Panc1 (cell line): ENCODE measurements at regions not wholly inside any gene's neighbourhood (a gene's known extent, or its start where the extent isn't known, plus 50 kb on each side); places are given as distances from the start of the nearest gene placed in this dataset.

Experiments used
- ATAC-seq: fragments of 200-7000 bp; cut with Tn5 transposase; 2 replicates; pipeline ENCODE4 v1.9.1; 2020; ENCODE audit warnings: mild to moderate bottlenecking, moderate library complexity
- BruUV-seq: library from RNA; stranded (reverse); fragments of 400-500 nt; replicated peaks from 2 replicates; lab custom pipeline; 2021; lab: Mats Ljungman, UMichigan
- CTCF ChIA-PET: fragments of 300-600 bp; sonication (Branson Sonifier 250); formaldehyde crosslinking; loops from one replicate; lab custom pipeline; 2022; ENCODE audit warnings: antibody characterized with exemption; lab: Charles Lee
- POLR2A ChIA-PET: fragments of 300-600 bp; sonication (Branson Sonifier 250); formaldehyde crosslinking; loops from one replicate; lab custom pipeline; 2022; ENCODE audit warnings: antibody characterized with exemption; lab: Charles Lee
- DNase-seq: peaks from one replicate; pipeline ENCODE4 v3.0.0-alpha.2; 2010; ENCODE audit warnings: low read depth, low spot score
- H3K27ac ChIP-seq: 2 replicates; pipeline ENCODE4 v1.5.1; 2011; ENCODE audit warnings: mild to moderate bottlenecking, low read length, inconsistent platforms
- H3K27me3 ChIP-seq: fragments of 200-500 bp; sonication (Bioruptor generic); 2 replicates; pipeline ENCODE4 v1.6.0; 2014; ENCODE audit warnings: low read length, inconsistent platforms; ENCODE audit not compliant: control insufficient read depth, insufficient read depth
- H3K36me3 ChIP-seq: fragments of 200-500 bp; sonication (Bioruptor generic); 2 replicates; pipeline ENCODE4 v1.5.1; 2014; ENCODE audit warnings: inconsistent platforms, mild to moderate bottlenecking, low read length, moderate library complexity; ENCODE audit not compliant: control insufficient read depth, insufficient read depth
- H3K4me1 ChIP-seq: 2 replicates; pipeline ENCODE4 v1.5.1; 2011; ENCODE audit warnings: inconsistent platforms, mild to moderate bottlenecking, low read length, moderate library complexity; ENCODE audit not compliant: control insufficient read depth, insufficient read depth
- H3K4me3 ChIP-seq, 2 experiments: 2 replicates each; pipeline ENCODE4 v1.5.1; 2011 to 2012; ENCODE audit warnings: low read depth in 2 of 2, low read length in 2 of 2, mild to moderate bottlenecking in 2 of 2, inconsistent platforms in 1 of 2, moderate library complexity in 1 of 2
- H3K9me3 ChIP-seq: fragments of 200-500 bp; sonication (Bioruptor generic); 2 replicates; pipeline ENCODE4 v1.5.1; 2014; ENCODE audit warnings: low read depth, mild to moderate bottlenecking, inconsistent platforms, low read length, moderate library complexity; ENCODE audit not compliant: control insufficient read depth, insufficient read depth
- CTCF ChIP-seq: fragments of 450-650 bp; IDR thresholded peaks from 2 replicates; pipeline ENCODE4 v1.5.1; 2017; ENCODE audit warnings: mild to moderate bottlenecking
- POLR2AphosphoS5 ChIP-seq: IDR thresholded peaks from 2 replicates; pipeline ENCODE4 v1.6.1; 2012; ENCODE audit warnings: mild to moderate bottlenecking, low read depth, low read length, moderate library complexity
- REST ChIP-seq, 2 experiments: IDR thresholded peaks; 2 replicates each; pipeline ENCODE4 v1.6.1; 2011 to 2012; ENCODE audit warnings: low read depth in 2 of 2, control low read depth in 1 of 2, low read length in 1 of 2, mild to moderate bottlenecking in 1 of 2, moderate library complexity in 1 of 2; ENCODE audit not compliant: insufficient read depth in 1 of 2
- SIN3A ChIP-seq: IDR thresholded peaks from 2 replicates; pipeline ENCODE4 v1.6.1; 2012; ENCODE audit warnings: low read depth, mild to moderate bottlenecking, low read length, moderate library complexity, borderline replicate concordance; ENCODE audit not compliant: insufficient read depth
- TCF7L2 ChIP-seq: IDR thresholded peaks from 2 replicates; pipeline ENCODE4 v1.6.1; 2011; ENCODE audit warnings: mild to moderate bottlenecking, low read depth, low read length, inconsistent platforms
- in situ Hi-C: cut with HindIII; loops from 2 replicates; pipeline ENCODE4 v1.10.0; 2016; ENCODE audit warnings: low sequenced_read_pairs, low pct_unique_long_range_greater_than_20kb
- intact Hi-C: fragments of 100-400 bp; cut with micrococcal nuclease; formaldehyde crosslinking; loops from one replicate; pipeline ENCODE4 v1.10.0; 2022; ENCODE audit not compliant: unreplicated experiment

- in situ Hi-C loops, result no loop called here
- ATAC-seq, result no peak
These were observed 107.2 kb upstream of the SASH1 start for GRCh38 chr6:148235446-148235845.

GRCh38 chr6:148238713-148239112, 103.9 kb upstream of the SASH1 start:
- ATAC-seq (no peak), DNase-seq (no peak)
- Histone ChIP-seq H3K27ac (no peak overlapping the region), H3K4me3 (no peak overlapping the region), H3K36me3 (no peaks in the 10 kb centered on the region), H3K27me3 (no peaks in the 10 kb centered on the region), H3K4me1 (no peaks in the 10 kb centered on the region), H3K9me3 (no peaks in the 10 kb centered on the region)
- in situ Hi-C loops, result no loop called here
- intact Hi-C loops, result no loop called here
- POLR2A ChIA-PET, result no interaction called here
- no peak for TF ChIP-seq TCF7L2
- CTCF ChIA-PET, result interaction anchor here (0.7 kb wide), 1 partner anchor 226 kb away, joined by 4 read pairs; no protein-coding TSS in a partner anchor
- BruUV-seq, result no TSS peak

More at GRCh38 chr6:148235446-148235845, 107.2 kb upstream of the SASH1 start:
- no peaks in the 10 kb centered on the region for H3K4me1 ChIP-seq
- CTCF ChIA-PET, result no interaction called here
- POLR2A ChIA-PET, result no interaction called here
- no TSS peak for BruUV-seq
- H3K9me3 ChIP-seq, result no peaks in the 10 kb centered on the region
- intact Hi-C loops, result no loop called here
- DNase-seq, result no peak
- no peaks in the 10 kb centered on the region for H3K36me3 ChIP-seq
- no peaks in the 10 kb centered on the region for H3K27me3 ChIP-seq
- no peak overlapping the region for H3K4me3 ChIP-seq
- no peak for TF ChIP-seq TCF7L2
- TF ChIP-seq POLR2AphosphoS5, result no peak
- no peak for TF ChIP-seq SIN3A
- no peak for TF ChIP-seq CTCF
- TF ChIP-seq REST (IDR thresholded peaks at IDR 0.05; ENCODE audit: insufficient read depth in 1 of 2, low read depth in 2 of 2, low read length in 1 of 2), result no peak
- no peak overlapping the region for H3K27ac ChIP-seq

- ChIA-PET CTCF (interaction anchor here (0.7 kb wide), 1 partner anchor 225 kb away, joined by 4 read pairs; no protein-coding TSS in a partner anchor), POLR2A (no interaction called here)
- Histone ChIP-seq H3K4me3 (no peak overlapping the region), H3K4me1 (no peaks in the 10 kb centered on the region), H3K27ac (no peak overlapping the region), H3K9me3 (no peaks in the 10 kb centered on the region), H3K36me3 (no peaks in the 10 kb centered on the region), H3K27me3 (no peaks in the 10 kb centered on the region)
- BruUV-seq, result no TSS peak
- in situ Hi-C loops, result no loop called here
- DNase-seq, result no peak
- no peak for ATAC-seq
- TF ChIP-seq SIN3A (no peak), POLR2AphosphoS5 (no peak), REST (IDR thresholded peaks at IDR 0.05; ENCODE audit: insufficient read depth in 1 of 2, low read depth in 2 of 2, low read length in 1 of 2) (no peak), TCF7L2 (no peak), CTCF (no peak)
- intact Hi-C loops, result no loop called here
These were observed 103.4 kb upstream of the SASH1 start for GRCh38 chr6:148239215-148239614.
